ENCODE measurements at regions not wholly inside any gene's neighbourhood (a gene's known extent, or its start where the extent isn't known, plus 50 kb on each side); places are given as distances from the start of the nearest gene placed in this dataset.
"Not testable (repeated sequence)": the region's sequence is repeated elsewhere in the genome, so short reads cannot be mapped to it uniquely, and the experiment has no call there.

- no peaks in the 10 kb centered on the region for H3K27me3 ChIP-seq (ENCODE audit: control insufficient read depth, insufficient read depth, low read length)
- no peak overlapping the region for H3K27ac ChIP-seq (ENCODE audit: low read depth, low read length)
- no peak for DNase-seq (ENCODE audit: low read depth, low spot score)
- no peaks in the 10 kb centered on the region for H3K9me3 ChIP-seq (ENCODE audit: control insufficient read depth, insufficient read depth, low read length)
- CTCF ChIA-PET = no interaction called here
- H3K4me3 ChIP-seq (ENCODE audit: low read depth, low read length) = no peak overlapping the region
- TF ChIP-seq CTCF (IDR thresholded peaks at IDR 0.05; ENCODE audit: low read depth, low read length) = no peak
- POLR2A ChIA-PET = no interaction called here
Observed at GRCh38 chr18:29855637-29856036, 1186.9 kb downstream of the DSC3 start.

- Histone ChIP-seq H3K27me3 (ENCODE audit: control insufficient read depth, insufficient read depth, low read length) (no peaks in the 10 kb centered on the region), H3K4me3 (ENCODE audit: low read depth, low read length) (no peak overlapping the region), H3K9me3 (ENCODE audit: control insufficient read depth, insufficient read depth, low read length) (peaks cover 7% of the 10 kb centered on the region; the same call in 1 of the 2 replicates), H3K27ac (ENCODE audit: low read depth, low read length) (no peak overlapping the region)
- CTCF ChIA-PET = no interaction called here
- no peak for TF ChIP-seq CTCF (IDR thresholded peaks at IDR 0.05; ENCODE audit: low read depth, low read length)
- DNase-seq (ENCODE audit: low read depth, low spot score) = no peak
- POLR2A ChIA-PET = no interaction called here
Observed at GRCh38 chr18:29853126-29853525, 1189.4 kb downstream of the DSC3 start.

- POLR2A ChIA-PET = no interaction called here
- DNase-seq (ENCODE audit: low read depth, low spot score) = no peak
- Histone ChIP-seq H3K27me3 (ENCODE audit: control insufficient read depth, insufficient read depth, low read length) (no peaks in the 10 kb centered on the region), H3K27ac (ENCODE audit: low read depth, low read length) (no peak overlapping the region), H3K9me3 (ENCODE audit: control insufficient read depth, insufficient read depth, low read length) (peaks cover 7% of the 10 kb centered on the region; the same call in 1 of the 2 replicates), H3K4me3 (ENCODE audit: low read depth, low read length) (no peak overlapping the region)
- no peak for TF ChIP-seq CTCF (IDR thresholded peaks at IDR 0.05; ENCODE audit: low read depth, low read length)
- CTCF ChIA-PET = no interaction called here
Observed at GRCh38 chr18:29849144-29849543, 1193.4 kb downstream of the DSC3 start.

GRCh38 chr18:29841631-29842030 lies 1200.9 kb downstream of the DSC3 start:
- CTCF ChIA-PET = no interaction called here

GRCh38 chr18:29840089-29840488 lies 1202.5 kb downstream of the DSC3 start:
- Histone ChIP-seq H3K27ac (ENCODE audit: low read depth, low read length) (no peak overlapping the region), H3K4me3 (ENCODE audit: low read depth, low read length) (no peak overlapping the region), H3K9me3 (ENCODE audit: control insufficient read depth, insufficient read depth, low read length) (no peaks in the 10 kb centered on the region), H3K27me3 (ENCODE audit: control insufficient read depth, insufficient read depth, low read length) (no peaks in the 10 kb centered on the region)
- POLR2A ChIA-PET = no interaction called here
- no peak for DNase-seq (ENCODE audit: low read depth, low spot score)
- no peak for TF ChIP-seq CTCF (IDR thresholded peaks at IDR 0.05; ENCODE audit: low read depth, low read length)
- CTCF ChIA-PET = no interaction called here

More at GRCh38 chr18:29841631-29842030, 1200.9 kb downstream of the DSC3 start:
- no peak for DNase-seq (ENCODE audit: low read depth, low spot score)
- POLR2A ChIA-PET = no interaction called here
- H3K4me3 ChIP-seq (ENCODE audit: low read depth, low read length) = no peak overlapping the region
- TF ChIP-seq CTCF (IDR thresholded peaks at IDR 0.05; ENCODE audit: low read depth, low read length) = no peak
- H3K27me3 ChIP-seq (ENCODE audit: control insufficient read depth, insufficient read depth, low read length) = no peaks in the 10 kb centered on the region
- H3K27ac ChIP-seq (ENCODE audit: low read depth, low read length) = no peak overlapping the region
- no peaks in the 10 kb centered on the region for H3K9me3 ChIP-seq (ENCODE audit: control insufficient read depth, insufficient read depth, low read length)

- H3K27ac ChIP-seq (ENCODE audit: low read depth, low read length); DNase-seq (ENCODE audit: low read depth, low spot score); H3K4me3 ChIP-seq (ENCODE audit: low read depth, low read length); POLR2A ChIA-PET; H3K9me3 ChIP-seq (ENCODE audit: control insufficient read depth, insufficient read depth, low read length); H3K27me3 ChIP-seq (ENCODE audit: control insufficient read depth, insufficient read depth, low read length); CTCF ChIA-PET: not testable (repeated sequence)
Observed at GRCh38 chr18:29838961-29839360, 1203.6 kb downstream of the DSC3 start.

All from AG04450 (cell line).